Islet precursor cell (in vitro differentiated cells): ENCODE measurements at regions not wholly inside any gene's neighbourhood (a gene's known extent, or its start where the extent isn't known, plus 50 kb on each side); places are given as distances from the start of the nearest gene placed in this dataset.

Experiments used
- DNase-seq: peaks from one replicate; pipeline ENCODE4 v3.0.0-alpha.2; 2018

DNA sequence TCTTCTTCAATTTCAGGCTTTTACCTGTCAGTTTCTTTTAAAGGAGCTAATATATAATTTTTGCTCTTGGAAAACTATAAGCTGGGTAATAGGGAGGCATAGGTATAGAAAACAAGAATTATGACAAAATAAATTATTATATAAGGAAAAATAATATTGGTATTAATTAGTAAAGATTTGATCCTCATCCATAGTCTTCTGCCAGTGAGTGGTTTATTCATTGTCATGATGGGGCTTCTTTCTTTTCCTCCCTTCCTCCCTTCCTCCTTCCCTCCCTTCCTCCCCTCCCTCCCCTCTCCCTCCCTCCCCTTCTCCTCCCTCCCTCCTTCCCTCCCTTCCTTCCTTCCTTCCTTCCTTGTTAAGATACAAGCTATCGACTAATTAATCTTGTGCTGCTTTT lies 698.6 kb downstream of the SORCS3 start:
- no peak for DNase-seq

DNA sequence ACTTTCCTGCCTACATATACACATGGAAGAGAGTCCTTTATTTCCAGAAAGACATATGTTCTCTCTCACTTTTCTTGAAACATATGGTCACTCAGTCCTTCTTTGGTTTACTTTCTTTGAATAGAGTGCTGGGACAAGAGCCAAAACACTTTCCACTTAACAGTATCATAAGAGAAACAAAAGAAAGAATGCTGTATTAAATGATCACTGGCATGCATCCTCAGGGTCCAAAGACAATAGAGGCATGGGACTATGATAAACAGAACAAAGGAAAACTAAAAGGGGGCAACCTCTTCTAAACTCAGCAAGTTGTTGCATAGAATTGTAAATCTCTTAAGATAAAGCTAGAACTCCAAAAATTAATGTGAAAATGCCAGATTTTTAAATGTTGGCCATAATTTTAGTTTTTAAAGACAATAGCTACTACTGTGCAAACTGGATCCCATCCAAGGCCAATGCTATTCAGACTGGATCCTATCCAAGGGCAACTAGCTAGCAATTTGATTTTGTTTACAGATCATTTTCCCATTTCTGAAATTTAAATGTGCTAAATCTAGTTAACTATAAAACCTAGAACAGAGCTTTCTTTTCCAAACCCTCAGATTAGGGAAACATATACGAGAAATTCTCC lies 687.5 kb downstream of the SORCS3 start:
- DNase-seq: no peak
